Adipocyte (in vitro differentiated cells): ENCODE measurements at regions not wholly inside any gene's neighbourhood (a gene's known extent, or its start where the extent isn't known, plus 50 kb on each side); places are given as distances from the start of the nearest gene placed in this dataset.
A peak's percentile ranks its signal among the peaks of the same experiment; 100 is the strongest.
"Not testable (repeated sequence)": the region's sequence is repeated elsewhere in the genome, so short reads cannot be mapped to it uniquely, and the experiment has no call there.

ENCODE experiments used
- DNase-seq: peaks from one replicate; pipeline ENCODE4 v3.0.0-alpha.2; 2015; ENCODE audit warnings: low read depth
- H3K27me3 ChIP-seq: replicated peaks from 2 replicates; pipeline ENCODE4 v1.7.0; 2013; ENCODE audit warnings: mild to moderate bottlenecking, low read length, moderate library complexity; ENCODE audit not compliant: control insufficient read depth, insufficient read depth
- H3K36me3 ChIP-seq: 2 replicates; pipeline ENCODE4 v1.7.0; 2013; ENCODE audit warnings: low read length, mild to moderate bottlenecking, moderate library complexity; ENCODE audit not compliant: control insufficient read depth, insufficient read depth, severe bottlenecking
- H3K4me1 ChIP-seq: 2 replicates; pipeline ENCODE4 v1.7.0; 2013; ENCODE audit warnings: mild to moderate bottlenecking, low read length, moderate library complexity; ENCODE audit not compliant: control insufficient read depth, insufficient read depth
- H3K4me3 ChIP-seq: 2 replicates; pipeline ENCODE4 v1.7.0; 2013; ENCODE audit warnings: mild to moderate bottlenecking, low read length, moderate library complexity
- H3K9ac ChIP-seq: 2 replicates; pipeline ENCODE4 v1.7.0; 2013; ENCODE audit warnings: mild to moderate bottlenecking, low read length, moderate library complexity
- H3K9me3 ChIP-seq: 2 replicates; pipeline ENCODE4 v1.7.0; 2013; ENCODE audit warnings: mild to moderate bottlenecking, low read length, moderate library complexity; ENCODE audit not compliant: control insufficient read depth

DNA sequence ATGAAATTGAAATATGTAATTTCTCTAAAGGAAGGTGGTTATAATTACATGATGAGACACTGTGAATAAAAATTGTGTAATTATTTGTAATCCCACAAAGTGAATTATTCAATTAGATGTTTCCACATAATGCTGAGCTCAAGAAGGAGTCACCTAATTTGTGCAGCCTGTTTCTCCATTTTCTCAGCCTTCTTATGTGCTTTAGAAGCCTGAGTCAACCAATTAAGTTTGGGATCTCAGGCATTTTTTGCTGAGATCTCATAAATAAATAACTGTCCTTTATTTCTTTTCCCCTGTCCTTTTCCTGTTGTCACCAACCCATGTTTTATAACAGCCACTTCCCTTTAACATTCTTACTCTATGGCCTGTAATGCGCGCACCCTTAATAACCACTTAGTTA, 506.5 kb upstream of the SEMA3D start:
- H3K9me3 ChIP-seq = no peaks in the 10 kb centered on the region
- H3K9ac ChIP-seq = no peak overlapping the region
- DNase-seq = no peak
- no peaks in the 10 kb centered on the region for H3K36me3 ChIP-seq
- peaks cover 10% of the 10 kb centered on the region for H3K4me1 ChIP-seq
- H3K4me3 ChIP-seq = no peak overlapping the region
- no peaks in the 10 kb centered on the region for H3K27me3 ChIP-seq

DNA sequence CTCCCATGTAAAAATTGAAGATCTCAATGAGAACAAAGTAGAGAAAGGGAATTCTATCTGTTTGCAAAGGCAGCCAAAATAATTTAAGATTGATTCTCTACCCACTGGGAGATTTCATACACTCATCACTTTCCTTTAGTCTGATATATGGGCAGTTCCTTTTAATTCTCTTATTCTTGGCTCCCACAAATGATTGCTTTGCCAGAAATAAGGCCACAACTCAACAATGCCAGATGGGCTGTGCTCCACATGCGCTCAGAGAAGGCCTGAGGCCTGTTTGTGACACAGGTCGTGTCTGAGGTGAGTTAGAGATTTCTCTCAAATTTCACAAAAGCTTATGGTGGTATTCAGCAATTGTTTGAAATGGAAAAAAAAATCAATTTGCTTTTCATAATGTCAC, 501.9 kb upstream of the SEMA3D start:
- no peak overlapping the region for H3K9ac ChIP-seq
- no peaks in the 10 kb centered on the region for H3K36me3 ChIP-seq
- H3K9me3 ChIP-seq = no peaks in the 10 kb centered on the region
- no peak for DNase-seq
- no peak overlapping the region for H3K4me3 ChIP-seq
- no peaks in the 10 kb centered on the region for H3K27me3 ChIP-seq
- H3K4me1 ChIP-seq = peaks cover 10% of the 10 kb centered on the region

DNA sequence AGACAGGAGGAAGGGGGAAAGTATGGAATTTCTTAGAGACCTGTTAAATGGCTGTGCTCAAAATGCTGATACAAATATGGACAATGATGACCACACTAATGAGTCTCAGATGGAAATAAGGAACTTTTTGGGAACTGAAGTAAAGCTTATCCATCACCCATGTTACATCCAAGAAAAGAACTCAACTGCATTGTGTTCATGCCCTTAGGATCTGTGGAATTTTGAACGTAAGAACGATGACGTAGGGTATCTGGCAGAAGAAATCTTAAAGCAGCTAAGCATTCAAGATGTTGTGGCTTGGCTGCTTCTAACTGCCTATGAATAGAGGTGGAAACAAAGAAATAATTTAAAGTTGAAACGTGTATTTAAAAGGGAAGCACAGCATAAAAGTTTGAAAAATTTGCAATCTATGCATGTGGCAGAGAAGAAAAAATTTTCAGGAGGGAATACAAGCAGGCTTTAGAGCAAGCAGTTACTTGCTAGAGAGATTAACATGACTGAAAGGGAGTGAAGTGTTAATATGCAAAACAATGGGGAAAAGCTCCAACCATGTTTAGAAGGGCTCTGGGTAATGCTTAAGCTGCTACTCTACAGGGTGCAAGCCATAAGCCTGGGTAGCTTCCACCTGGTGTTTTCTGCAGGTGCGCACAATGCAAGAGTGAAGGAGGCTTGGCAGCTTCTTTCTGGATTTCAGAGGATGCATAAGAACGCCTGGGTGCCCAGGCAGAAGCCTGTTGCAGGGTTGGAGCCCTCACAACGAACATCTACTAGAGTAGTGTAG, 499.7 kb upstream of the SEMA3D start:
- Histone ChIP-seq H3K9ac (no peak overlapping the region), H3K27me3 (no peaks in the 10 kb centered on the region), H3K4me3 (no peak overlapping the region), H3K9me3 (no peaks in the 10 kb centered on the region), H3K36me3 (no peaks in the 10 kb centered on the region), H3K4me1 (peaks cover 6% of the 10 kb centered on the region)
- no peak for DNase-seq

DNA sequence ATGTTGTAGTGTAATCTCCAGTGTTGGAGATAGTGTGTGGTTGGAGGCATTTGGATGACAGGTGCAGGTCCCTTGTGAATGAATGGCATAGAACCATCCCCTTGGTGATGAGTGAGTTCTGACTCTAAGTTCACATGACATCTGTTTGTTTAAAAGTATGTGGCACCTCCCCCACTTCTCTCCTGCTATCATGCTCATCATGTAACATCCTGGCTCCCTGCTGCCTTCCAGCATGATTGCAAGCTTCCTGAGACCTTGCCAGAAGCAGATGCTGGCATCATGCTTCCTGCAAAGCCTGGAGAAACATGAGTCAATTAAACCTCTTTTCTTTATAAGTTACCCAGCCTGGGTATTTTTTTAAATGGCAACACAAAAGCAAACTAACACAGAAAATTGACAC, 499.0 kb upstream of the SEMA3D start:
- no peak for DNase-seq
- no peaks in the 10 kb centered on the region for H3K9me3 ChIP-seq
- no peak overlapping the region for H3K4me3 ChIP-seq
- no peak overlapping the region for H3K9ac ChIP-seq
- peaks cover 6% of the 10 kb centered on the region for H3K4me1 ChIP-seq
- no peaks in the 10 kb centered on the region for H3K27me3 ChIP-seq
- no peaks in the 10 kb centered on the region for H3K36me3 ChIP-seq

DNA sequence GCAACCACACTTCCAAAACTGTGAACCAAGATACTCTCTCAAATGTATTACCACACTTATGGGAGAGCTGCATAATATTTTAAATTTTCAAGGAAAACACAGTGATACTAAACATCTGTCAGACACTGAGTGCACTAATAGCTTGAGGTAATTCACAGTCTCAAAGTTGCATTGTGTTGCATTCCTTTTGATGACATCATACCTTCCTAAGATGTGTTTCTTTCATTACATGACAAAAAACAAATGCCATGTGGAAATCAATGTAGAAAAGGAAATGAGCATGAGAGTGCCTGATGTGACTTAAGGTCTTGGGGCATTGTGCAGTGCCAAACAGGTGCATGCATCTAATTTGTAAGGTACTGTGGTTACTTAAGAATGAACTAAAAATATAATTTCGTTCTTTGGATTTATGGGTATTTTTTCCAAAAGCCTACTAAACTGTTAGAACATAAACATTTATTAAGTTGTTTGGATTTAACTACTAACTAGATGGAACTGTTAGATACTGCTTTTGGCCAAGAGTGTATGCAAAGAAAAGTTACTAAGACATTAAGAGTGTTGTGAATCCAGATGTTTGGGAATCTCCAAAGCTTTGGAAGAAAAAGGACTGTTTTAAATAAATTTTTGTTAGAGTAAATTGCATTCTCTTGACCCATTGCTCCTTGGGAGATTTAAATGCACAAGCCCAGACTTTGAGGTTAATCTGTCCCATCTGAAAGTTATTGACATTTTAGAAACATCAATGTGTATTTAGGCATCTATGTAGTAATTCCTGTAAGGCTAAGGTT, 496.2 kb upstream of the SEMA3D start:
- Histone ChIP-seq H3K9me3 (no peaks in the 10 kb centered on the region), H3K4me1 (no peaks in the 10 kb centered on the region), H3K9ac (no peak overlapping the region), H3K27me3 (no peaks in the 10 kb centered on the region), H3K36me3 (no peaks in the 10 kb centered on the region), H3K4me3 (no peak overlapping the region)
- peak; percentile 64 for DNase-seq

DNA sequence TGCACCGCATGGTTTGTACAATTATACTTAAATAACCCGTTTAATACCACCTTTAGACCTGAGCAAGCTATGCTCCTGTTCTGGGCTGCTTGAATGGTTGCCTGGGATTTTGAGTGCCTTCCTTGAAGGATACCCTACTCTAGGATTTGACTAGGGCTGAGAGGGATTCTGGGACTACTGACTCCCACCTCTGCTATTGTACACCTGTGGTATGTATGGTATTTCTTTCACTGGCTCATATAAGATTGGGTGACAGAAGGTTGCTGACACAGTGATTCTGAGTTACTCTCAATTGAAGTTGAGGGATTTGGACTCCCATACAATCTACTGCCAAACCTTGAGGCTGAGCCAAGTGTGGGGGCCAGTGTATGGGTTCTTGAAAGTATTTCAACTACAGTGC, 494.4 kb upstream of the SEMA3D start:
- no peak for DNase-seq
- Histone ChIP-seq H3K27me3 (no peaks in the 10 kb centered on the region), H3K4me3 (no peak overlapping the region), H3K4me1 (no peaks in the 10 kb centered on the region), H3K9me3 (no peaks in the 10 kb centered on the region), H3K36me3 (no peaks in the 10 kb centered on the region), H3K9ac (no peak overlapping the region)

DNA sequence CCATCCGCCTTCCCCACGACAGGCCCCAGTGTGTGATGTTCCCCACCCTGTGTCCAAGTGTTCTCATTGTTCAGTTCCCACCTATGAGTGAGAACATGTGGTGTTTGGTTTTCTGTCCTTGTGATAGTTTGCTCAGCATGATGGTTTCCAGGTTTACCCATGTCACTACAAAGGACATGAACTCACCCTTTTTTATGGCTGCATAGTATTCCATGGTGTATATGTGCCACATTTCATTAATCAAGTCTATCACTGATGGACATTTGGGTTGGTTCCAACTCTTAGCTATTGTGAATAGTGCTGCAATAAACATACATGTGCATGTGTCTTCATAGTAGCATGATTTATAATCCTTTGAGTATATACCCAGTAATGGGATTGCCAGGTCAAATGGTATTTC, 488.2 kb upstream of the SEMA3D start:
- not testable (repeated sequence) for H3K4me3 ChIP-seq

DNA sequence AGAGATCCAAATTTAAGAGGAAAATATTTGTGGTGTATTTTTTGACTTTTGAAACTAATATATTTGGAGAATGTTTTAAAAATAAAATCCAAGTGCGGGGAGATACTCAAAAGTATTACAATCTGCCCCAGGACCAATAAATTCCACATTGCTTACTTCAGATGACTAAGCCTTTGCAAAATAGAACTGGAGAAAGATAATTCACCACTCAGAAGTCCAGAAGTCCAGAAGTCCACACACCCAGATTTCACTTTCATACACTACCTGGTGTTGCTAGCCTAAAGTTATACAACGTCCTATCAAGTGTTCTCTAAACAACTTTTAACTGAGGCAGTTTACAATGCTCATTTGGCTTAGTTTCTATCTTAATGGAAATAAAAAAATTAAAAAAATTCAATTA, 487.0 kb upstream of the SEMA3D start:
- Histone ChIP-seq H3K4me3 (no peak overlapping the region), H3K9me3 (no peaks in the 10 kb centered on the region), H3K4me1 (no peaks in the 10 kb centered on the region), H3K27me3 (no peaks in the 10 kb centered on the region), H3K9ac (no peak overlapping the region), H3K36me3 (no peaks in the 10 kb centered on the region)
- DNase-seq = peak; percentile 33

More for the DNA sequence above, 488.2 kb upstream of the SEMA3D start:
- H3K9ac ChIP-seq, H3K9me3 ChIP-seq, DNase-seq, H3K27me3 ChIP-seq, H3K4me1 ChIP-seq, H3K36me3 ChIP-seq: not testable (repeated sequence)

DNA sequence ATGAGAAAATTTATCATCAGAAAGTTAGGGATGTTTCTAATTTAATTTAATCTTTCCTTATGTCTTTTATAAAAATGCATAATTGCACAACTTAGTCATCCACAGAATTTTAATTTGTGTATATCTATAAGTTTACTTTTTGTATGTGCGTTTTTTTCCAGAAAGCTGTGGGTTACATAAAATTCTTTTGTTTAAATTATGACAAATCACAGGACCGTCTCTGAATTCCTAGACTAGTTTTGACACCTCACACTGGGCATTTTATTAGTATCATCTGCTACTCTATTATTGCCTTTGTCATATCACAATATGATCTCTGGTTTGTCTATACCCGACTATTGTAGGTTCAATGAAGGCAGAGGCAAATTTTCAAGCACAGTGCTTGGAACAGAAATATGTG, 482.4 kb upstream of the SEMA3D start:
- Histone ChIP-seq H3K4me1 (no peaks in the 10 kb centered on the region), H3K27me3 (no peaks in the 10 kb centered on the region), H3K36me3 (no peaks in the 10 kb centered on the region), H3K4me3 (no peak overlapping the region), H3K9me3 (no peaks in the 10 kb centered on the region), H3K9ac (no peak overlapping the region)
- peak; percentile 37 for DNase-seq

DNA sequence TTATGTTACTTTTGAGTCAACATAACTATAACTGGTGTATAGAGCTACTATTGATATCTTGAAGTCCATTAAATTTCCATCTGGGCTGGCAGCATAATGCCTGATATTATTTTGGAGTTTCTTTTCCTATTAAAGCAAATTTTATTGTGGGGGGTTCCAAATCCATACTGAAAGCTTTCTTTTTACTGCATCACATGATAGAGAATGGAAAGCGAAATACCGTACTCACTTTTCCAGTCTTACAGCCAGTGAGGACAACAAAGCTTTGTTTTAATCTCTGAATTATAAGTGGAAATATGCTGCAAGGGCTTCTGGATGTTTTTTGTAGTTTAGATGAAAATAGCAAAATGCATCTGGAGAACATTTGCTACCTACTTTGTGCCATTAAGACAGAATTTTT, 477.5 kb upstream of the SEMA3D start:
- no peaks in the 10 kb centered on the region for H3K27me3 ChIP-seq
- no peak for DNase-seq
- H3K36me3 ChIP-seq = no peaks in the 10 kb centered on the region
- H3K9ac ChIP-seq = no peak overlapping the region
- H3K4me1 ChIP-seq = no peaks in the 10 kb centered on the region
- H3K9me3 ChIP-seq = no peaks in the 10 kb centered on the region
- no peak overlapping the region for H3K4me3 ChIP-seq

DNA sequence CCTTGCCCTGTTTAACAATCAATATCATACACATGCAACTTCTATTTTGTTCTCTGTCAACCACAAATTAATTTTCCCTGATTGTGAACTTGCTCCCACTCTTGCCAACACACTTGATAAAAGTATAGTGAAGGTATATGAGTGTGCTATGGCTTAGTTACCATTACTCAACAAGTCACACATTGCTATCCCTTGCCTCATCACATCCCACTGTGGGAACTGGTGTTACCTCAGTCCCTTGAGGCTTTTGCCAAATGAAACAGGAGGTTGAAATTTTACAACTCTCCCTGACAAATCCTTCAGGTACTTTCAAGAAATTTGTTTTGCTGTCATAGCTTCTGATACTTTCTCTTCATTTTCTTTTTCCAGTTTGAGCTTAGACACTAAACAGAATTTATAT, 472.5 kb upstream of the SEMA3D start:
- no peaks in the 10 kb centered on the region for H3K9me3 ChIP-seq
- no peaks in the 10 kb centered on the region for H3K4me1 ChIP-seq
- H3K9ac ChIP-seq = no peak overlapping the region
- no peak overlapping the region for H3K4me3 ChIP-seq
- H3K36me3 ChIP-seq = no peaks in the 10 kb centered on the region
- DNase-seq = peak; percentile 9
- H3K27me3 ChIP-seq = no peaks in the 10 kb centered on the region
